Right lobe of liver (tissue), 6 donors: ENCODE measurements at regions not wholly inside any gene's neighbourhood (a gene's known extent, or its start where the extent isn't known, plus 50 kb on each side); places are given as distances from the start of the nearest gene placed in this dataset.

Source experiments
- ATAC-seq, 4 donors: fragments of 200-7000 bp; cut with Tn5 transposase; one replicate each; pipeline ENCODE4 v1.9.1; 2020; ENCODE audit warnings: mild to moderate bottlenecking in 4 of 4, moderate library complexity in 4 of 4
- DNase-seq, 3 donors: peaks; one replicate each; pipeline ENCODE4 v3.0.0-alpha.2; 2020
- H3K27ac ChIP-seq, 3 donors: fragments of 200-600 bp; one replicate each; pipeline ENCODE4 v1.8.0; 2022
- H3K27me3 ChIP-seq, 2 donors: fragments of 200-600 bp; one replicate each; pipeline ENCODE4 v1.8.0; 2022
- H3K36me3 ChIP-seq, 4 donors: fragments of 200-600 bp; sonication (generic) in 1 of 4; one replicate each; pipeline versions ENCODE4 v1.5.1 to v1.8.0; 2017 to 2022; ENCODE audit warnings: control low read depth in 1 of 4
- H3K4me1 ChIP-seq, 4 donors: fragments of 200-600 bp; sonication (generic) in 1 of 4; one replicate each; pipeline versions ENCODE4 v1.5.1 to v1.8.0; 2017 to 2022; ENCODE audit warnings: control low read depth in 1 of 4
- H3K4me3 ChIP-seq, 3 donors: fragments of 200-600 bp; one replicate each; pipeline ENCODE4 v1.8.0; 2022
- H3K9me3 ChIP-seq, 4 donors: fragments of 200-600 bp; sonication (generic) in 1 of 4; one replicate each; pipeline versions ENCODE4 v1.5.1 to v1.8.0; 2017 to 2022; ENCODE audit warnings: control low read depth in 1 of 4
- POLR2A ChIP-seq: fragments of 450-650 bp; IDR thresholded peaks from one replicate; pipeline ENCODE4 v1.6.1; 2017; ENCODE audit warnings: antibody characterized with exemption, mild to moderate bottlenecking
- WGBS: methylation state at CpG from one replicate; pipeline ENCODE4 v1.1.6; 2018; ENCODE audit warnings: low coverage, low lambda C conversion rate; ENCODE audit not compliant: insufficient coverage; ENCODE audit errors: missing lambda C conversion rate; 5-methylcytosine and 5-hydroxymethylcytosine counted together
- intact Hi-C, 2 donors: fragments of 100-400 bp; cut with DNase I; formaldehyde crosslinking; loops; one replicate each; pipeline versions ENCODE4 v1.11.2 to v1.14.1; 2022
- TF ChIP-seq, protein P1 (sequence below), 4 donors: fragments of 200-600 bp in 3 of 4; fragments of 450-650 bp in 1 of 4; IDR thresholded peaks; one replicate each; pipeline versions ENCODE4 v1.5.1 to v1.8.0; 2016 to 2022; ENCODE audit warnings: antibody characterized with exemption in 4 of 4, mild to moderate bottlenecking in 2 of 4
- donor health status: DM: no; HTN: yes; CAD: no.
- donor health status: DM: no; HTN: no; CAD: no.
- donor health status: DM: no; HTN: no; CAD: no.
- donor health status: DM: no; HTN: yes; CAD: no.
- donor health status: DM: no; HTN: yes; CAD: no.

- WGBS, result 73% methylated on average over 5 of the region's 5 CpGs
- TF ChIP-seq POLR2A, result no peak
- TF ChIP-seq, protein P1, sequence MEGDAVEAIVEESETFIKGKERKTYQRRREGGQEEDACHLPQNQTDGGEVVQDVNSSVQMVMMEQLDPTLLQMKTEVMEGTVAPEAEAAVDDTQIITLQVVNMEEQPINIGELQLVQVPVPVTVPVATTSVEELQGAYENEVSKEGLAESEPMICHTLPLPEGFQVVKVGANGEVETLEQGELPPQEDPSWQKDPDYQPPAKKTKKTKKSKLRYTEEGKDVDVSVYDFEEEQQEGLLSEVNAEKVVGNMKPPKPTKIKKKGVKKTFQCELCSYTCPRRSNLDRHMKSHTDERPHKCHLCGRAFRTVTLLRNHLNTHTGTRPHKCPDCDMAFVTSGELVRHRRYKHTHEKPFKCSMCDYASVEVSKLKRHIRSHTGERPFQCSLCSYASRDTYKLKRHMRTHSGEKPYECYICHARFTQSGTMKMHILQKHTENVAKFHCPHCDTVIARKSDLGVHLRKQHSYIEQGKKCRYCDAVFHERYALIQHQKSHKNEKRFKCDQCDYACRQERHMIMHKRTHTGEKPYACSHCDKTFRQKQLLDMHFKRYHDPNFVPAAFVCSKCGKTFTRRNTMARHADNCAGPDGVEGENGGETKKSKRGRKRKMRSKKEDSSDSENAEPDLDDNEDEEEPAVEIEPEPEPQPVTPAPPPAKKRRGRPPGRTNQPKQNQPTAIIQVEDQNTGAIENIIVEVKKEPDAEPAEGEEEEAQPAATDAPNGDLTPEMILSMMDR (IDR thresholded peaks at IDR 0.05), result no peak
- Histone ChIP-seq H3K4me1 (no peaks in the 10 kb centered on the region), H3K4me3 (no peak overlapping the region), H3K27ac (no peak overlapping the region), H3K9me3 (no peaks in the 10 kb centered on the region), H3K36me3 (no peaks in the 10 kb centered on the region), H3K27me3 (no peaks in the 10 kb centered on the region)
- ATAC-seq (no peak), DNase-seq (no peak)
- intact Hi-C loops, result no loop called here
Measured at GRCh38 chr4:164529486-164529885, 224.4 kb upstream of the SMIM31 start.

- H3K27me3 ChIP-seq, result no peaks in the 10 kb centered on the region
- intact Hi-C loops, result no loop called here
- ATAC-seq (no peak), DNase-seq (no peak)
- TF ChIP-seq, protein P1 (IDR thresholded peaks at IDR 0.05), result no peak
- no peak for TF ChIP-seq POLR2A
- no peaks in the 10 kb centered on the region for H3K4me1 ChIP-seq
- no peak overlapping the region for H3K4me3 ChIP-seq
- no peaks in the 10 kb centered on the region for H3K9me3 ChIP-seq
- H3K36me3 ChIP-seq, result no peaks in the 10 kb centered on the region
- H3K27ac ChIP-seq, result no peak overlapping the region
- WGBS, result 48% methylated on average over 4 of the region's 4 CpGs
Measured at GRCh38 chr4:164531336-164531735, 222.6 kb upstream of the SMIM31 start.

DNA sequence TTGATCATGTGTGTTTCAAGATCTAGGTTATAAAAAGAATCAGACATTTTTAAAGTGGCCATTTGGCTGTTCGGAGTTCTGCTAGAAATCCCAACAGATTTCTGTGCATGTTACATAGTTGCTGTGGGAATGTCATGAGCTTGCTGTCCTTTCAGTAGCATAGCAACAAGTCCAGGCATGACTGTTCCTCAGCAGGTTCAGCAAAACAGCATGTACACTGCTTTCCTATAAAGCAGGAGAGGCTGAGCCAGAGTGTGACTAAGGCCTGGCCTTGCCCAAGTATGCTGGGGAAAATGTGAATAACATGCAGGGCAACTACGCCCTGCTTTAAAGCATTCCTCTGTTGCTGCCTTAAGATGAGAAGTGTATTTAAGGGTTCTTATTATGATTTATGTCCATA is 217.1 kb upstream of the SMIM31 start:
- Histone ChIP-seq H3K27me3 (no peaks in the 10 kb centered on the region), H3K27ac (no peak overlapping the region), H3K4me3 (no peak overlapping the region), H3K36me3 (no peaks in the 10 kb centered on the region), H3K4me1 (no peaks in the 10 kb centered on the region), H3K9me3 (no peaks in the 10 kb centered on the region)
- DNase-seq (no peak), ATAC-seq (no peak)
- WGBS, result 79% methylated on average over 2 of the region's 2 CpGs
- intact Hi-C loops, result no loop called here
- no peak for TF ChIP-seq POLR2A
- TF ChIP-seq, protein P1 (IDR thresholded peaks at IDR 0.05), result no peak

GRCh38 chr4:164538097-164538496 is 215.8 kb upstream of the SMIM31 start:
- DNase-seq (no peak), ATAC-seq (no peak)
- H3K4me1 ChIP-seq, result no peaks in the 10 kb centered on the region
- no peaks in the 10 kb centered on the region for H3K9me3 ChIP-seq
- no peak overlapping the region for H3K4me3 ChIP-seq
- 55% methylated on average over 2 of the region's 4 CpGs for WGBS
- TF ChIP-seq POLR2A, result no peak
- TF ChIP-seq, protein P1 (IDR thresholded peaks at IDR 0.05), result no peak
- intact Hi-C loops, result no loop called here
- no peak overlapping the region for H3K27ac ChIP-seq
- no peaks in the 10 kb centered on the region for H3K27me3 ChIP-seq
- no peaks in the 10 kb centered on the region for H3K36me3 ChIP-seq

DNA sequence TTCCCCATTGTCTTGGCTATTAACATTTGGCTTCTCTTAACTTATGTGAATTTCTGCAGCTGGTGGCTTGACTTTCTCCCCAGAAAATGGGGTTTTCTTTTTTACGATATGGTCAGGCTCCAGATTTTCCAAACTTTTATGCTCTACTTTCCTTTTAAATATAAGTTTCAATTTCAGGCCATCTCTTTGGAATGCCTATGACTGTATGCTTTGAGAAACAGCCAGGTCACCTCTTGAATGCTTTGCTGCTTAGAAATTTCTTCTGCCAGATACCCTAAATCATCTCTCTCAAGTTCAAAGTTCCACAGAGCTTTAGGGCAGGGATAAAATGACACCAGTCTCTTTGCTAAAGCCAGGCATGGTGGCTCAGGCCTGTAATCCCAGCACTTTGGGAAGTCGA is 212.9 kb upstream of the SMIM31 start:
- 67% methylated on average over 2 of the region's 2 CpGs for WGBS
- H3K9me3 ChIP-seq, result no peaks in the 10 kb centered on the region
- intact Hi-C loops, result no loop called here
- H3K4me3 ChIP-seq, result no peak overlapping the region
- H3K36me3 ChIP-seq, result no peaks in the 10 kb centered on the region
- no peak for DNase-seq
- no peaks in the 10 kb centered on the region for H3K27me3 ChIP-seq
- no peak for ATAC-seq
- H3K4me1 ChIP-seq, result no peaks in the 10 kb centered on the region
- no peak for TF ChIP-seq POLR2A
- TF ChIP-seq, protein P1 (IDR thresholded peaks at IDR 0.05), result no peak
- no peak overlapping the region for H3K27ac ChIP-seq
